Heart left ventricle (tissue), 16 donors: ENCODE measurements at regions not wholly inside any gene's neighbourhood (a gene's known extent, or its start where the extent isn't known, plus 50 kb on each side); places are given as distances from the start of the nearest gene placed in this dataset.

Experiments used
- ATAC-seq, 4 donors: fragments of 200-7000 bp; cut with Tn5 transposase; one replicate each; pipeline ENCODE4 v1.9.1; 2020 to 2022; ENCODE audit warnings: moderate library complexity in 4 of 4, mild to moderate bottlenecking in 3 of 4, moderate number of reproducible peaks in 1 of 4
- DNase-seq, 5 donors: peaks; one replicate each; pipeline ENCODE4 v3.0.0-alpha.2; 2020
- H3K27ac ChIP-seq, 12 donors: fragments of 200-600 bp; sonication (generic) in 4 of 12; one replicate each; pipeline versions ENCODE4 v1.5.0 to v1.8.0; 2016 to 2022; ENCODE audit warnings: mild to moderate bottlenecking in 2 of 12
- H3K27me3 ChIP-seq, 9 donors: fragments of 200-600 bp; sonication (generic) in 2 of 9; one replicate each; pipeline versions ENCODE4 v1.5.1 to v1.8.0; 2016 to 2022; ENCODE audit warnings: mild to moderate bottlenecking in 3 of 9
- H3K36me3 ChIP-seq, 9 donors: fragments of 200-600 bp; sonication (generic) in 2 of 9; one replicate each; pipeline versions ENCODE4 v1.5.0 to v1.8.0; 2018 to 2022; ENCODE audit warnings: mild to moderate bottlenecking in 2 of 9
- H3K4me1 ChIP-seq, 12 donors: fragments of 200-600 bp; sonication (generic) in 4 of 12; one replicate each; pipeline versions ENCODE4 v1.5.0 to v1.8.0; 2016 to 2022; ENCODE audit warnings: mild to moderate bottlenecking in 3 of 12
- H3K4me3 ChIP-seq, 12 donors: fragments of 200-600 bp; sonication (generic) in 4 of 12; one replicate each; pipeline versions ENCODE4 v1.5.0 to v1.8.0; 2017 to 2022; ENCODE audit warnings: mild to moderate bottlenecking in 9 of 12, moderate library complexity in 4 of 12
- H3K9me3 ChIP-seq, 12 donors: fragments of 200-600 bp; sonication (generic) in 4 of 12; one replicate each; pipeline versions ENCODE4 v1.5.0 to v1.8.0; 2016 to 2022; ENCODE audit warnings: mild to moderate bottlenecking in 1 of 12
- CTCF ChIP-seq, 12 donors: fragments of 200-600 bp; sonication (generic) in 4 of 12; IDR thresholded peaks; one replicate each; pipeline versions ENCODE4 v1.5.0 to v1.8.0; 2018 to 2022; ENCODE audit warnings: antibody characterized with exemption in 12 of 12, mild to moderate bottlenecking in 5 of 12
- POLR2A ChIP-seq, 2 donors: fragments of 450-650 bp; IDR thresholded peaks; one replicate each; pipeline ENCODE4 v1.6.1; 2017; ENCODE audit warnings: antibody characterized with exemption in 2 of 2, mild to moderate bottlenecking in 2 of 2, moderate library complexity in 2 of 2
- WGBS, 4 donors: extraction: QIAGEN DNeasy Blood & Tissue Kit in 2 of 4; methylation state at CpG; one replicate each; pipeline versions ENCODE4 v1.1.5 to v1.1.7; 2013 to 2018; 5-methylcytosine and 5-hydroxymethylcytosine counted together
- intact Hi-C, 10 donors: fragments of 100-400 bp; cut with DNase I; formaldehyde crosslinking; loops; one replicate each; pipeline versions ENCODE4 v1.11.1 to v1.14.2; 2022
- donor health status: ischemic (EF 13 %, LVEDD 7.1; RV severe dilation, severe dysfunction).
- donor health status: healthy with polysubstance abuse.
- donor health status: DM: no; HTN: yes; CAD: no.
- donor health status: DM: no; HTN: no; CAD: no.
- donor health status: ischemic (EF 25% LVEDD 6.9; RV normal size, moderate dysfunction).
- donor health status: ischemic (EF 25% LVEDD 5.7; RV mildly dilated, moderate dysfunction).
- donor health status: healthy.
- donor health status: DM: yes; HTN: yes; CAD: no.
- donor health status: ischemic (EF 35%, LVEDD 5.7; RV mildly dilated, moderate dysfunction).
- donor health status: nonischemic (EF 11% LVEDD 7.7; RV severe dilation, severe dysfunction).
- donor health status: DM: yes; HTN: yes; CAD: no.
- donor health status: PGD.
- donor health status: ischemic (EF 29% LVEDD 5.4; RV normal size, mild dysfunction).
- donor health status: nonischemic (EF 23%, LVEDD 6.1; RV moderate dilation, normal function).

GRCh38 chr3:10709110-10709781 lies 106.8 kb upstream of the SLC6A11 start:
- intact Hi-C loops, result no loop called here
- DNase-seq, result no peak
- WGBS, 4 donors, result 74 to 81% (median 79%) methylated on average over 9 of the region's 9 CpGs
- H3K27ac ChIP-seq, result no peak overlapping the region
- H3K27me3 ChIP-seq, result peaks cover 16 to 75% (median 37%) of the 10 kb centered on the region in 9 donors
- no peak for ATAC-seq
- peaks cover 0 to under 1% (median 0%) of the 10 kb centered on the region in 12 donors for H3K9me3 ChIP-seq
- TF ChIP-seq POLR2A (IDR thresholded peaks at IDR 0.05), result no peak
- no peak for TF ChIP-seq CTCF (IDR thresholded peaks at IDR 0.05)
- H3K36me3 ChIP-seq, result no peaks in the 10 kb centered on the region
- no peak overlapping the region for H3K4me3 ChIP-seq
- H3K4me1 ChIP-seq, result peaks cover 0 to 7% (median 0%) of the 10 kb centered on the region in 12 donors

- Histone ChIP-seq H3K9me3 (peaks cover 0 to 12% (median 2%) of the 10 kb centered on the region in 12 donors), H3K4me3 (no peak overlapping the region), H3K27ac (no peak overlapping the region), H3K36me3 (no peaks in the 10 kb centered on the region), H3K4me1 (peaks cover 0 to 6% (median 0%) of the 10 kb centered on the region in 12 donors), H3K27me3 (peaks cover 8 to 46% (median 17%) of the 10 kb centered on the region in 9 donors)
- DNase-seq (no peak), ATAC-seq (no peak)
- WGBS, 4 donors, result 52 to 68% (median 58%) methylated on average over 6 of the region's 6 CpGs
- TF ChIP-seq CTCF (IDR thresholded peaks at IDR 0.05), result no peak
- no peak for TF ChIP-seq POLR2A (IDR thresholded peaks at IDR 0.05)
- intact Hi-C loops, result no loop called here
Observed at GRCh38 chr3:10712121-10712520, 103.9 kb upstream of the SLC6A11 start.

- no peak for ATAC-seq
- no peak for DNase-seq
- WGBS, 4 donors, result 44 to 58% (median 51%) methylated on average over 6 of the region's 6 CpGs
- Histone ChIP-seq H3K4me3 (no peak overlapping the region), H3K27ac (no peak overlapping the region), H3K36me3 (no peaks in the 10 kb centered on the region), H3K27me3 (peaks cover 0 to 33% (median 6%) of the 10 kb centered on the region in 9 donors), H3K9me3 (peaks cover 0 to 12% (median 2%) of the 10 kb centered on the region in 12 donors), H3K4me1 (no peaks in the 10 kb centered on the region)
- intact Hi-C loops, result no loop called here
- no peak for TF ChIP-seq POLR2A (IDR thresholded peaks at IDR 0.05)
- TF ChIP-seq CTCF (IDR thresholded peaks at IDR 0.05), result no peak
Observed at GRCh38 chr3:10713656-10714055, 102.4 kb upstream of the SLC6A11 start.

- DNase-seq (no peak), ATAC-seq (no peak)
- Histone ChIP-seq H3K4me1 (no peaks in the 10 kb centered on the region), H3K27ac (no peak overlapping the region), H3K27me3 (peaks cover 0 to 11% (median 0%) of the 10 kb centered on the region in 9 donors), H3K36me3 (no peaks in the 10 kb centered on the region), H3K9me3 (peaks cover 0 to 12% (median 2%) of the 10 kb centered on the region in 12 donors), H3K4me3 (no peak overlapping the region)
- TF ChIP-seq CTCF (IDR thresholded peaks at IDR 0.05), result no peak
- no peak for TF ChIP-seq POLR2A (IDR thresholded peaks at IDR 0.05)
- WGBS, 4 donors, result 88 to 93% (median 91%) methylated on average over 3 of the region's 3 CpGs
- intact Hi-C loops, result no loop called here
Observed at GRCh38 chr3:10715886-10716285, 100.1 kb upstream of the SLC6A11 start.
